ENCODE measurements at regions not wholly inside any gene's neighbourhood (a gene's known extent, or its start where the extent isn't known, plus 50 kb on each side); places are given as distances from the start of the nearest gene placed in this dataset.

- TF ChIP-seq CTCF (IDR thresholded peaks at IDR 0.05; ENCODE audit: insufficient read depth, low read length, poor library complexity, severe bottlenecking) (no peak), EZH2phosphoT487 (conservative IDR thresholded peaks at IDR 0.05; ENCODE audit: low read length) (no peak)
These were observed 353.9 kb downstream of the PCNX1 start for GRCh38 chr14:71261206-71261605.

All from SU-DHL-6 (cell line).